HepG2 (cell line): ENCODE measurements at regions not wholly inside any gene's neighbourhood (a gene's known extent, or its start where the extent isn't known, plus 50 kb on each side); places are given as distances from the start of the nearest gene placed in this dataset.

Experiments
- ATAC-seq: fragments of 200-7000 bp; cut with Tn5 transposase; 3 replicates; pipeline ENCODE4 v1.9.1; 2020; ENCODE audit warnings: mild to moderate bottlenecking, moderate library complexity
- BruUV-seq: library from RNA; stranded (reverse); fragments of 400-500 nt; replicated peaks from 2 replicates; lab custom pipeline; 2021; lab: Mats Ljungman, UMichigan
- CTCF ChIA-PET: fragments of 300-600 bp; formaldehyde crosslinking; extraction: SDS; loops from one replicate; lab custom pipeline; 2021; ENCODE audit warnings: low total read pairs, inconsistent platforms, low intra/inter-chr PET ratio; lab: Yijun Ruan, JAX
- POLR2A ChIA-PET: fragments of 350-600 bp; sonication (Branson Sonifier 250); formaldehyde crosslinking; loops from one replicate; lab custom pipeline; 2020; ENCODE audit warnings: antibody characterized with exemption, inconsistent platforms; lab: Yijun Ruan, JAX
- DNase-seq: peaks from one replicate; pipeline ENCODE4 v3.0.0-alpha.2; 2015; ENCODE audit warnings: low spot score
- FAIRE-seq: peaks from 3 replicates; lab custom pipeline; 2011; peaks lifted over from hg19 to GRCh38; lab: Jason Lieb, UNC
- H2AFZ ChIP-seq: one replicate; pipeline ENCODE4 v1.6.1; 2011; ENCODE audit warnings: low read length, inconsistent platforms
- H3K27ac ChIP-seq: fragments of 300-600 bp; 3 replicates; pipeline ENCODE4 v1.8.0; 2011; ENCODE audit warnings: mixed run types, mild to moderate bottlenecking, mixed read lengths, low read length, inconsistent platforms; ENCODE audit not compliant: insufficient read depth; ENCODE audit errors: extremely low read length
- H3K27me3 ChIP-seq, 2 experiments: fragments of 200-600 bp in 1 of 2; 2 replicates in 1 of 2; 3 replicates in 1 of 2; pipeline versions ENCODE4 v1.6.0 to v1.8.0; 2011; ENCODE audit warnings: low read length in 2 of 2, mild to moderate bottlenecking in 2 of 2, moderate library complexity in 2 of 2, inconsistent platforms in 1 of 2; ENCODE audit not compliant: insufficient read depth in 2 of 2, control insufficient read depth in 1 of 2
- H3K36me3 ChIP-seq, 2 experiments: fragments of 200-600 bp in 1 of 2; replicated peaks in 1 of 2; 2 replicates in 1 of 2; 3 replicates in 1 of 2; pipeline versions ENCODE4 v1.5.1 to v1.8.0; 2011; ENCODE audit warnings: low read length in 2 of 2, inconsistent platforms in 1 of 2; ENCODE audit not compliant: insufficient read depth in 2 of 2, control insufficient read depth in 1 of 2
- H3K4me1 ChIP-seq: 2 replicates; pipeline ENCODE4 v1.5.1; 2012; ENCODE audit warnings: low read length, inconsistent platforms; ENCODE audit not compliant: insufficient read depth
- H3K4me2 ChIP-seq: 2 replicates; pipeline ENCODE4 v1.6.0; 2011; ENCODE audit warnings: low read depth, low read length, inconsistent platforms
- H3K4me3 ChIP-seq, 3 experiments: fragments of 200-600 bp in 1 of 3; sonication (generic), shearing (Covaris generic) in 1 of 3; replicated peaks in 1 of 3; 2 replicates each; pipeline ENCODE4 v1.5.1; 2011 to 2016; ENCODE audit warnings: low read length in 3 of 3, inconsistent platforms in 2 of 3, low read depth in 2 of 3, mild to moderate bottlenecking in 2 of 3, control low read depth in 1 of 3, mixed read lengths in 1 of 3; ENCODE audit not compliant: insufficient read depth in 1 of 3
- H3K79me2 ChIP-seq: one replicate; pipeline ENCODE4 v1.6.1; 2011; ENCODE audit warnings: low read length, inconsistent platforms; ENCODE audit not compliant: insufficient read depth
- H3K9ac ChIP-seq: 2 replicates; pipeline ENCODE4 v1.6.0; 2011; ENCODE audit warnings: mild to moderate bottlenecking, low read depth, low read length, inconsistent platforms; ENCODE audit not compliant: insufficient read depth
- H3K9me3 ChIP-seq: 2 replicates; pipeline ENCODE4 v1.5.1; 2012; ENCODE audit warnings: mild to moderate bottlenecking, low read length
- H4K20me1 ChIP-seq: 2 replicates; pipeline ENCODE4 v1.6.0; 2011; ENCODE audit warnings: inconsistent platforms, mild to moderate bottlenecking, low read length, moderate library complexity; ENCODE audit not compliant: insufficient read depth
- KMT2B ChIP-seq: IDR thresholded peaks from 2 replicates; pipeline ENCODE4 v1.6.1; 2016; ENCODE audit warnings: missing genetic modification reagents, missing compliant biosample characterization
- POLR2AphosphoS5 ChIP-seq: IDR thresholded peaks from 2 replicates; pipeline ENCODE4 v1.6.1; 2012; ENCODE audit warnings: low read depth, low read length
- ZFP36L1 ChIP-seq: sonication (generic); formaldehyde crosslinking; IDR thresholded peaks from 2 replicates; pipeline ENCODE4 v1.8.0; 2022; ENCODE audit warnings: mild to moderate bottlenecking, missing genetic modification reagents, moderate library complexity
- ZNF12 ChIP-seq: sonication (generic); formaldehyde crosslinking; IDR thresholded peaks from 2 replicates; pipeline ENCODE4 v1.5.0; 2020; ENCODE audit warnings: missing genetic modification reagents
- ZNF143 ChIP-seq: sonication (generic); formaldehyde crosslinking; IDR thresholded peaks from 2 replicates; pipeline ENCODE4 v1.4.0; 2020; ENCODE audit warnings: missing genetic modification reagents
- ZNF224 ChIP-seq: sonication (generic); formaldehyde crosslinking; IDR thresholded peaks from 2 replicates; pipeline ENCODE4 v1.5.0; 2020; ENCODE audit warnings: mild to moderate bottlenecking, missing genetic modification reagents
- ZNF451 ChIP-seq: sonication (generic); formaldehyde crosslinking; IDR thresholded peaks from 2 replicates; pipeline ENCODE4 v1.5.0; 2020; ENCODE audit warnings: mild to moderate bottlenecking, missing genetic modification reagents
- ZNF484 ChIP-seq: sonication (generic); formaldehyde crosslinking; IDR thresholded peaks from 2 replicates; pipeline ENCODE4 v1.5.1; 2020; ENCODE audit warnings: mild to moderate bottlenecking, low read depth, missing genetic modification reagents, borderline replicate concordance
- ZNF720 ChIP-seq: sonication (generic); formaldehyde crosslinking; IDR thresholded peaks from 2 replicates; pipeline ENCODE4 v1.4.0; 2020; ENCODE audit warnings: missing genetic modification reagents
- WGBS: methylation state at CpG from one replicate; pipeline ENCODE4 v1.1.6; 2017; ENCODE audit warnings: low lambda C conversion rate; 5-methylcytosine and 5-hydroxymethylcytosine counted together
- in situ Hi-C: cut with HindIII; loops from 2 replicates; pipeline ENCODE4 v1.10.0; 2017; ENCODE audit warnings: low pct_unique_long_range_greater_than_20kb; ENCODE audit not compliant: extremely low pct_ligation_motif_present
- intact Hi-C: fragments of 100-400 bp; cut with micrococcal nuclease; formaldehyde crosslinking; loops from one replicate; pipeline ENCODE4 v1.10.0; 2022; ENCODE audit not compliant: unreplicated experiment
- TF ChIP-seq, protein P1 (sequence below): sonication (generic); formaldehyde crosslinking; IDR thresholded peaks from 2 replicates; pipeline ENCODE4 v1.5.1; 2020; ENCODE audit warnings: missing genetic modification reagents, mild to moderate bottlenecking, borderline replicate concordance
- TF ChIP-seq, protein P2 (sequence below): IDR thresholded peaks from 2 replicates; pipeline ENCODE4 v1.6.1; 2016; ENCODE audit warnings: missing compliant biosample characterization, missing genetic modification reagents, borderline replicate concordance
- TF ChIP-seq, protein P3 (sequence below): sonication (generic); formaldehyde crosslinking; IDR thresholded peaks from 2 replicates; pipeline ENCODE4 v1.4.0; 2020; ENCODE audit warnings: missing genetic modification reagents

DNA sequence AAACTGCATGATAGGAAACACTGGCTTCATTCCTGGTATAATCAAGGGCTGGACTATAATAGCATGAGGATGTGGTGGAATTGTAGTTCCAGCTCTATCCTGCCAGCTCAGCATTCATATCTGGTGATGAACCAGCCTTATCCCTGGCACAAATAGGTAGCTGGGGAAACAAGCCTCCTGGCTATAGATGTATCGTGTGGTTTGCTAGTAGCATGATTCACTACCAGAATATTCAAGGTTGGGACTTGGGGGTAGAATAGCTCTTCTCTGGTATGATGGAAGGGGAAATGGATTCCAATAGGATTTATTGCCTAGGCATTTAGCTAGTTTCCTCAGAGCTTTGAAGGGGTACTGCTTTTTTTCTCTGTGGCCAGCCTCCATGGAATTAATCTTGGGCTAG is 532.8 kb downstream of the FBXO15 start:
- WGBS = 11% methylated on average over 1 of the region's 1 CpG
- H3K27ac ChIP-seq = no peak overlapping the region
- no peak overlapping the region for H2AFZ ChIP-seq
- no peaks in the 10 kb centered on the region for H3K4me1 ChIP-seq
- FAIRE-seq (no peak), DNase-seq (no peak), ATAC-seq (no peak)
- no peak overlapping the region for H3K4me3 ChIP-seq
- TF ChIP-seq ZNF12 (CRISPR knock-in tag) (no peak), KMT2B (CRISPR knock-in tag) (no peak), ZNF484 (CRISPR knock-in tag) (no peak), ZNF451 (CRISPR knock-in tag) (no peak), ZNF143 (CRISPR knock-in tag) (no peak), ZFP36L1 (no peak), ZNF720 (no peak), ZNF224 (CRISPR knock-in tag) (no peak), POLR2AphosphoS5 (no peak)
- TF ChIP-seq, protein P1, sequence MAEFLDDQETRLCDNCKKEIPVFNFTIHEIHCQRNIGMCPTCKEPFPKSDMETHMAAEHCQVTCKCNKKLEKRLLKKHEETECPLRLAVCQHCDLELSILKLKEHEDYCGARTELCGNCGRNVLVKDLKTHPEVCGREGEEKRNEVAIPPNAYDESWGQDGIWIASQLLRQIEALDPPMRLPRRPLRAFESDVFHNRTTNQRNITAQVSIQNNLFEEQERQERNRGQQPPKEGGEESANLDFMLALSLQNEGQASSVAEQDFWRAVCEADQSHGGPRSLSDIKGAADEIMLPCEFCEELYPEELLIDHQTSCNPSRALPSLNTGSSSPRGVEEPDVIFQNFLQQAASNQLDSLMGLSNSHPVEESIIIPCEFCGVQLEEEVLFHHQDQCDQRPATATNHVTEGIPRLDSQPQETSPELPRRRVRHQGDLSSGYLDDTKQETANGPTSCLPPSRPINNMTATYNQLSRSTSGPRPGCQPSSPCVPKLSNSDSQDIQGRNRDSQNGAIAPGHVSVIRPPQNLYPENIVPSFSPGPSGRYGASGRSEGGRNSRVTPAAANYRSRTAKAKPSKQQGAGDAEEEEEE (CRISPR knock-in tag) = no peak
- TF ChIP-seq, protein P2, sequence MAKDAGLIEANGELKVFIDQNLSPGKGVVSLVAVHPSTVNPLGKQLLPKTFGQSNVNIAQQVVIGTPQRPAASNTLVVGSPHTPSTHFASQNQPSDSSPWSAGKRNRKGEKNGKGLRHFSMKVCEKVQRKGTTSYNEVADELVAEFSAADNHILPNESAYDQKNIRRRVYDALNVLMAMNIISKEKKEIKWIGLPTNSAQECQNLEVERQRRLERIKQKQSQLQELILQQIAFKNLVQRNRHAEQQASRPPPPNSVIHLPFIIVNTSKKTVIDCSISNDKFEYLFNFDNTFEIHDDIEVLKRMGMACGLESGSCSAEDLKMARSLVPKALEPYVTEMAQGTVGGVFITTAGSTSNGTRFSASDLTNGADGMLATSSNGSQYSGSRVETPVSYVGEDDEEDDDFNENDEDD (CRISPR knock-in tag) = no peak
- TF ChIP-seq, protein P3, sequence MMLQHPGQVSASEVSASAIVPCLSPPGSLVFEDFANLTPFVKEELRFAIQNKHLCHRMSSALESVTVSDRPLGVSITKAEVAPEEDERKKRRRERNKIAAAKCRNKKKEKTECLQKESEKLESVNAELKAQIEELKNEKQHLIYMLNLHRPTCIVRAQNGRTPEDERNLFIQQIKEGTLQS (CRISPR knock-in tag) = no peak
- no TSS peak for BruUV-seq
- no peaks in the 10 kb centered on the region for H3K27me3 ChIP-seq
- in situ Hi-C loops (no loop called here), intact Hi-C loops (no loop called here)
- H3K79me2 ChIP-seq = no peaks in the 10 kb centered on the region
- CTCF ChIA-PET = no interaction called here
- H3K4me2 ChIP-seq = no peak overlapping the region
- no peaks in the 10 kb centered on the region for H3K9me3 ChIP-seq
- H4K20me1 ChIP-seq = no peaks in the 10 kb centered on the region
- POLR2A ChIA-PET = no interaction called here
- no peak overlapping the region for H3K9ac ChIP-seq
- H3K36me3 ChIP-seq = no peaks in the 10 kb centered on the region
